GM23338 (cell line): ENCODE measurements at regions not wholly inside any gene's neighbourhood (a gene's known extent, or its start where the extent isn't known, plus 50 kb on each side); places are given as distances from the start of the nearest gene placed in this dataset.

Experiments
- ATAC-seq: fragments of 200-7000 bp; cut with Tn5 transposase; 3 replicates; pipeline ENCODE4 v1.9.1; 2020
- DNase-seq: peaks from one replicate; pipeline ENCODE4 v3.0.0-alpha.2; 2015; ENCODE audit warnings: low spot score
- H2AFZ ChIP-seq: fragments of 200-600 bp; sonication (generic); 2 replicates; pipeline ENCODE4 v1.8.0; 2016; ENCODE audit warnings: antibody characterized with exemption, mild to moderate bottlenecking, moderate library complexity
- H3F3A ChIP-seq: fragments of 200-600 bp; sonication (generic); replicated peaks from 2 replicates; pipeline ENCODE4 v1.8.0; 2017; ENCODE audit warnings: antibody characterized with exemption, mixed run types, low read depth
- H3K27ac ChIP-seq: fragments of 200-600 bp; sonication (generic); 2 replicates; pipeline ENCODE4 v1.6.1; 2016; ENCODE audit warnings: low read depth
- H3K27me3 ChIP-seq: fragments of 200-600 bp; sonication (generic); 2 replicates; pipeline ENCODE4 v1.8.0; 2016; ENCODE audit warnings: mild to moderate bottlenecking, mixed run types, moderate library complexity; ENCODE audit not compliant: insufficient read depth
- H3K36me3 ChIP-seq: fragments of 200-600 bp; sonication (generic); 2 replicates; pipeline ENCODE4 v1.8.0; 2016; ENCODE audit warnings: mild to moderate bottlenecking; ENCODE audit not compliant: insufficient read depth
- H3K4me1 ChIP-seq: fragments of 200-600 bp; sonication (generic); 2 replicates; pipeline ENCODE4 v1.8.0; 2016; ENCODE audit warnings: mild to moderate bottlenecking, moderate library complexity; ENCODE audit not compliant: insufficient read depth
- H3K4me2 ChIP-seq: fragments of 200-600 bp; sonication (generic); 2 replicates; pipeline ENCODE4 v1.7.1; 2017; ENCODE audit warnings: mixed run types
- H3K4me3 ChIP-seq: fragments of 200-600 bp; sonication (generic); 2 replicates; pipeline ENCODE4 v1.6.1; 2016; ENCODE audit warnings: mixed run types
- H3K79me2 ChIP-seq: fragments of 200-600 bp; sonication (generic); replicated peaks from 2 replicates; pipeline ENCODE4 v1.8.0; 2017; ENCODE audit warnings: mild to moderate bottlenecking; ENCODE audit not compliant: insufficient read depth
- H3K9me2 ChIP-seq: fragments of 200-600 bp; sonication (generic); 2 replicates; pipeline ENCODE4 v1.8.0; 2017; ENCODE audit not compliant: insufficient read depth
- H4K20me1 ChIP-seq: fragments of 200-600 bp; sonication (generic); replicated peaks from 2 replicates; pipeline ENCODE4 v1.8.0; 2017; ENCODE audit warnings: mild to moderate bottlenecking; ENCODE audit not compliant: insufficient read depth
- H3K27ac Mint-ChIP-seq: 2 replicates; pipeline ENCODE4 v1.8.0; 2020; ENCODE audit warnings: inconsistent platforms, mild to moderate bottlenecking, moderate library complexity, mixed read lengths
- H3K27me3 Mint-ChIP-seq: 3 replicates; pipeline ENCODE4 v1.8.0; 2022; ENCODE audit warnings: low read depth, mild to moderate bottlenecking, moderate library complexity, mixed read lengths, inconsistent platforms; ENCODE audit not compliant: insufficient read depth, poor library complexity
- H3K36me3 Mint-ChIP-seq: 3 replicates; pipeline ENCODE4 v1.8.0; 2021; ENCODE audit warnings: low read depth, mild to moderate bottlenecking, inconsistent platforms, moderate library complexity, mixed read lengths
- H3K4me1 Mint-ChIP-seq: 3 replicates; pipeline ENCODE4 v1.8.0; 2020; ENCODE audit warnings: mild to moderate bottlenecking, inconsistent platforms, mixed read lengths
- H3K4me3 Mint-ChIP-seq: 3 replicates; pipeline ENCODE4 v1.8.0; 2021; ENCODE audit warnings: moderate library complexity, mild to moderate bottlenecking, inconsistent platforms, mixed read lengths
- H3K9me3 Mint-ChIP-seq: 3 replicates; pipeline ENCODE4 v1.8.0; 2020; ENCODE audit warnings: moderate library complexity, mild to moderate bottlenecking, inconsistent platforms, mixed read lengths
- CREB1 ChIP-seq: fragments of 250-450 bp; sonication (Bioruptor Pico); IDR thresholded peaks from 2 replicates; pipeline ENCODE4 v1.5.0; 2020; ENCODE audit warnings: low read depth, mild to moderate bottlenecking, moderate library complexity
- CTCF ChIP-seq, 2 experiments: fragments of 200-600 bp in 1 of 2; sonication (generic) in 1 of 2; conservative IDR thresholded peaks; 2 replicates each; pipeline versions ENCODE4 v1.5.1 to v1.6.1; 2016 to 2017; ENCODE audit warnings: antibody characterized with exemption in 2 of 2, low read depth in 2 of 2, mild to moderate bottlenecking in 2 of 2, moderate library complexity in 1 of 2
- ETS1 ChIP-seq: IDR thresholded peaks from 2 replicates; pipeline ENCODE4 v1.6.1; 2016; ENCODE audit warnings: antibody characterized with exemption
- EZH2 ChIP-seq: fragments of 200-600 bp; sonication (generic); IDR thresholded peaks from one replicate; pipeline ENCODE4 v1.8.0; 2017; ENCODE audit warnings: antibody characterized with exemption, mild to moderate bottlenecking, low read depth; ENCODE audit not compliant: unreplicated experiment
- EZH2phosphoT487 ChIP-seq: fragments of 200-600 bp; sonication (generic); IDR thresholded peaks from one replicate; pipeline ENCODE4 v1.8.1; 2018; ENCODE audit warnings: antibody characterized with exemption; ENCODE audit not compliant: unreplicated experiment
- JUNB ChIP-seq: IDR thresholded peaks from one replicate; pipeline ENCODE4 v1.6.1; 2016; ENCODE audit warnings: antibody characterized with exemption; ENCODE audit not compliant: unreplicated experiment
- NANOG ChIP-seq: IDR thresholded peaks from 2 replicates; pipeline ENCODE4 v1.6.1; 2016; ENCODE audit warnings: antibody characterized with exemption, borderline replicate concordance
- POLR2AphosphoS5 ChIP-seq: IDR thresholded peaks from 2 replicates; pipeline ENCODE4 v1.6.1; 2016; ENCODE audit warnings: antibody characterized with exemption, low read depth
- REST ChIP-seq: IDR thresholded peaks from one replicate; pipeline ENCODE4 v1.6.1; 2018; ENCODE audit warnings: antibody characterized with exemption; ENCODE audit not compliant: unreplicated experiment
- STAT1 ChIP-seq: IDR thresholded peaks from one replicate; pipeline ENCODE4 v1.6.1; 2016; ENCODE audit warnings: antibody characterized with exemption; ENCODE audit not compliant: unreplicated experiment
- ZNF114 ChIP-seq: fragments of 250-450 bp; sonication (Bioruptor Pico); IDR thresholded peaks from 2 replicates; pipeline ENCODE4 v1.5.0; 2020; ENCODE audit warnings: mild to moderate bottlenecking, moderate library complexity
- ZNF331 ChIP-seq: fragments of 250-450 bp; sonication (Bioruptor Pico); IDR thresholded peaks from 2 replicates; pipeline ENCODE4 v1.5.0; 2020; ENCODE audit warnings: low read depth, mild to moderate bottlenecking, moderate library complexity
- TF ChIP-seq, protein P1 (sequence below): fragments of 250-450 bp; sonication (Bioruptor Pico); IDR thresholded peaks from 2 replicates; pipeline ENCODE4 v1.5.0; 2020; ENCODE audit warnings: mild to moderate bottlenecking, moderate library complexity

- Histone ChIP-seq H3K9me2 (peaks cover 12% of the 10 kb centered on the region; the same call in 1 of the 2 replicates), H3K36me3 (no peaks in the 10 kb centered on the region), H3K4me1 (peaks cover 7% of the 10 kb centered on the region; the same call in 1 of the 2 replicates), H3K27me3 (no peaks in the 10 kb centered on the region), H3K4me3 (no peak overlapping the region), H4K20me1 (no peaks in the 10 kb centered on the region), H3F3A (no peaks in the 10 kb centered on the region), H3K79me2 (no peaks in the 10 kb centered on the region), H2AFZ (peak overlapping the region; percentile 83; the same call in 1 of the 2 replicates), H3K4me2 (no peak overlapping the region), H3K27ac (0 out of 2 replicates have a peak overlapping the region, but pooled peaks have one; percentile 24)
- H3K4me1 Mint-ChIP-seq, result peaks cover 10% of the 10 kb centered on the region
- no peaks in the 10 kb centered on the region for H3K9me3 Mint-ChIP-seq
- ATAC-seq (peak; percentile 45), DNase-seq (no peak)
- H3K4me3 Mint-ChIP-seq, result no peak overlapping the region
- TF ChIP-seq CREB1 (CRISPR knock-in tag), result no peak
- no peak for TF ChIP-seq STAT1
- TF ChIP-seq EZH2, result no peak
- TF ChIP-seq POLR2AphosphoS5, result no peak
- TF ChIP-seq ETS1, result no peak
- no peak for TF ChIP-seq ZNF114
- no peak for TF ChIP-seq CTCF (conservative IDR thresholded peaks at IDR 0.05; ENCODE audit: low read depth in 2 of 2)
- TF ChIP-seq EZH2phosphoT487, result no peak
- no peak for TF ChIP-seq JUNB
- TF ChIP-seq, protein P1, sequence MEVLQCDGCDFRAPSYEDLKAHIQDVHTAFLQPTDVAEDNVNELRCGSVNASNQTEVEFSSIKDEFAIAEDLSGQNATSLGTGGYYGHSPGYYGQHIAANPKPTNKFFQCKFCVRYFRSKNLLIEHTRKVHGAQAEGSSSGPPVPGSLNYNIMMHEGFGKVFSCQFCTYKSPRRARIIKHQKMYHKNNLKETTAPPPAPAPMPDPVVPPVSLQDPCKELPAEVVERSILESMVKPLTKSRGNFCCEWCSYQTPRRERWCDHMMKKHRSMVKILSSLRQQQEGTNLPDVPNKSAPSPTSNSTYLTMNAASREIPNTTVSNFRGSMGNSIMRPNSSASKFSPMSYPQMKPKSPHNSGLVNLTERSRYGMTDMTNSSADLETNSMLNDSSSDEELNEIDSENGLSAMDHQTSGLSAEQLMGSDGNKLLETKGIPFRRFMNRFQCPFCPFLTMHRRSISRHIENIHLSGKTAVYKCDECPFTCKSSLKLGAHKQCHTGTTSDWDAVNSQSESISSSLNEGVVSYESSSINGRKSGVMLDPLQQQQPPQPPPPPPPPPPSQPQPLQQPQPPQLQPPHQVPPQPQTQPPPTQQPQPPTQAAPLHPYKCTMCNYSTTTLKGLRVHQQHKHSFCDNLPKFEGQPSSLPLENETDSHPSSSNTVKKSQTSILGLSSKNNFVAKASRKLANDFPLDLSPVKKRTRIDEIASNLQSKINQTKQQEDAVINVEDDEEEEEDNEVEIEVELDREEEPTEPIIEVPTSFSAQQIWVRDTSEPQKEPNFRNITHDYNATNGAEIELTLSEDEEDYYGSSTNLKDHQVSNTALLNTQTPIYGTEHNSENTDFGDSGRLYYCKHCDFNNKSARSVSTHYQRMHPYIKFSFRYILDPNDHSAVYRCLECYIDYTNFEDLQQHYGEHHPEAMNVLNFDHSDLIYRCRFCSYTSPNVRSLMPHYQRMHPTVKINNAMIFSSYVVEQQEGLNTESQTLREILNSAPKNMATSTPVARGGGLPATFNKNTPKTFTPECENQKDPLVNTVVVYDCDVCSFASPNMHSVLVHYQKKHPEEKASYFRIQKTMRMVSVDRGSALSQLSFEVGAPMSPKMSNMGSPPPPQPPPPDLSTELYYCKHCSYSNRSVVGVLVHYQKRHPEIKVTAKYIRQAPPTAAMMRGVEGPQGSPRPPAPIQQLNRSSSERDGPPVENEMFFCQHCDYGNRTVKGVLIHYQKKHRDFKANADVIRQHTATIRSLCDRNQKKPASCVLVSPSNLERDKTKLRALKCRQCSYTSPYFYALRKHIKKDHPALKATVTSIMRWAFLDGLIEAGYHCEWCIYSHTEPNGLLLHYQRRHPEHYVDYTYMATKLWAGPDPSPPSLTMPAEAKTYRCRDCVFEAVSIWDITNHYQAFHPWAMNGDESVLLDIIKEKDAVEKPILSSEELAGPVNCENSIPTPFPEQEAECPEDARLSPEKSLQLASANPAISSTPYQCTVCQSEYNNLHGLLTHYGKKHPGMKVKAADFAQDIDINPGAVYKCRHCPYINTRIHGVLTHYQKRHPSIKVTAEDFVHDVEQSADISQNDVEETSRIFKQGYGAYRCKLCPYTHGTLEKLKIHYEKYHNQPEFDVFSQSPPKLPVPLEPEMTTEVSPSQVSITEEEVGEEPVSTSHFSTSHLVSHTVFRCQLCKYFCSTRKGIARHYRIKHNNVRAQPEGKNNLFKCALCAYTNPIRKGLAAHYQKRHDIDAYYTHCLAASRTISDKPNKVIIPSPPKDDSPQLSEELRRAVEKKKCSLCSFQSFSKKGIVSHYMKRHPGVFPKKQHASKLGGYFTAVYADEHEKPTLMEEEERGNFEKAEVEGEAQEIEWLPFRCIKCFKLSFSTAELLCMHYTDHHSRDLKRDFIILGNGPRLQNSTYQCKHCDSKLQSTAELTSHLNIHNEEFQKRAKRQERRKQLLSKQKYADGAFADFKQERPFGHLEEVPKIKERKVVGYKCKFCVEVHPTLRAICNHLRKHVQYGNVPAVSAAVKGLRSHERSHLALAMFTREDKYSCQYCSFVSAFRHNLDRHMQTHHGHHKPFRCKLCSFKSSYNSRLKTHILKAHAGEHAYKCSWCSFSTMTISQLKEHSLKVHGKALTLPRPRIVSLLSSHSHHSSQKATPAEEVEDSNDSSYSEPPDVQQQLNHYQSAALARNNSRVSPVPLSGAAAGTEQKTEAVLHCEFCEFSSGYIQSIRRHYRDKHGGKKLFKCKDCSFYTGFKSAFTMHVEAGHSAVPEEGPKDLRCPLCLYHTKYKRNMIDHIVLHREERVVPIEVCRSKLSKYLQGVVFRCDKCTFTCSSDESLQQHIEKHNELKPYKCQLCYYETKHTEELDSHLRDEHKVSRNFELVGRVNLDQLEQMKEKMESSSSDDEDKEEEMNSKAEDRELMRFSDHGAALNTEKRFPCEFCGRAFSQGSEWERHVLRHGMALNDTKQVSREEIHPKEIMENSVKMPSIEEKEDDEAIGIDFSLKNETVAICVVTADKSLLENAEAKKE (CRISPR knock-in tag), result no peak
- no peak for TF ChIP-seq REST
- TF ChIP-seq ZNF331 (CRISPR knock-in tag), result no peak
- TF ChIP-seq NANOG, result no peak
- no peaks in the 10 kb centered on the region for H3K27me3 Mint-ChIP-seq
- H3K36me3 Mint-ChIP-seq, result no peaks in the 10 kb centered on the region
- H3K27ac Mint-ChIP-seq, result no peak overlapping the region
Measured at GRCh38 chr7:24024276-24025068, 259.5 kb upstream of the NPY start.
